SK-N-SH (cell line): ENCODE measurements at regions not wholly inside any gene's neighbourhood (a gene's known extent, or its start where the extent isn't known, plus 50 kb on each side); places are given as distances from the start of the nearest gene placed in this dataset.

ENCODE experiments used
- CTCF ChIA-PET: fragments of 300-600, 350-600 bp; formaldehyde crosslinking; extraction: SDS; loops from one replicate; lab custom pipeline; 2021; lab: Yijun Ruan, JAX
- POLR2A ChIA-PET: fragments of 350-600 bp; sonication (Branson Sonifier 250); formaldehyde crosslinking; extraction: SDS; loops from one replicate; lab custom pipeline; 2020; ENCODE audit warnings: antibody characterized with exemption, inconsistent platforms; lab: Yijun Ruan, JAX
- DNase-seq: peaks from one replicate; pipeline ENCODE4 v3.0.0; 2012
- H2AFZ ChIP-seq: fragments of 200-600 bp; sonication (generic); 2 replicates; pipeline ENCODE4 v1.8.1; 2016; ENCODE audit warnings: antibody characterized with exemption, mild to moderate bottlenecking, low read depth
- H3F3A ChIP-seq: fragments of 200-600 bp; sonication (generic); replicated peaks from 2 replicates; pipeline ENCODE3; 2016; ENCODE audit warnings: antibody characterized with exemption, mild to moderate bottlenecking; ENCODE audit not compliant: insufficient read depth
- H3K27ac ChIP-seq, 2 experiments: fragments of 200-500 bp in 1 of 2; fragments of 200-600 bp in 1 of 2; sonication (Bioruptor generic) in 1 of 2; sonication (generic), shearing (Covaris generic) in 1 of 2; 2 replicates each; pipeline versions ENCODE4 v1.5.1 to v1.6.1; 2014 to 2016; ENCODE audit warnings: low read depth in 2 of 2, inconsistent platforms in 1 of 2, low read length in 1 of 2, mild to moderate bottlenecking in 1 of 2, mixed read lengths in 1 of 2
- H3K27me3 ChIP-seq: fragments of 200-600 bp; sonication (generic), shearing (Covaris generic); 2 replicates; pipeline ENCODE4 v1.6.1; 2016; ENCODE audit warnings: mixed run types; ENCODE audit not compliant: insufficient read depth
- H3K36me3 ChIP-seq, 2 experiments: fragments of 200-500 bp in 1 of 2; fragments of 200-600 bp in 1 of 2; sonication (Bioruptor generic) in 1 of 2; sonication (generic) in 1 of 2; replicated peaks in 1 of 2; 2 replicates each; pipeline versions ENCODE3 to v1.5.1; 2014 to 2016; ENCODE audit warnings: low read length in 1 of 2, mild to moderate bottlenecking in 1 of 2; ENCODE audit not compliant: insufficient read depth in 2 of 2, control insufficient read depth in 1 of 2
- H3K4me1 ChIP-seq, 2 experiments: fragments of 200-500 bp in 1 of 2; fragments of 200-600 bp in 1 of 2; sonication (Bioruptor generic) in 1 of 2; sonication (generic), shearing (Covaris generic) in 1 of 2; 2 replicates each; pipeline versions ENCODE4 v1.5.1 to v1.6.1; 2014 to 2016; ENCODE audit warnings: low read depth in 1 of 2, low read length in 1 of 2, mixed run types in 1 of 2; ENCODE audit not compliant: insufficient read depth in 2 of 2, control insufficient read depth in 1 of 2
- H3K4me2 ChIP-seq: fragments of 200-600 bp; sonication (generic), shearing (Covaris generic); 2 replicates; pipeline ENCODE4 v1.6.1; 2017; ENCODE audit warnings: mixed run types
- H3K4me3 ChIP-seq, 2 experiments: fragments of 200-500 bp in 1 of 2; fragments of 200-600 bp in 1 of 2; sonication (Bioruptor generic) in 1 of 2; sonication (generic), shearing (Covaris generic) in 1 of 2; 2 replicates each; pipeline versions ENCODE4 v1.5.1 to v1.8.1; 2014 to 2016; ENCODE audit warnings: low read depth in 2 of 2, inconsistent platforms in 1 of 2, low read length in 1 of 2, mild to moderate bottlenecking in 1 of 2, mixed read lengths in 1 of 2, moderate library complexity in 1 of 2
- H3K79me2 ChIP-seq: fragments of 200-600 bp; sonication (generic); 2 replicates; pipeline ENCODE4 v1.8.1; 2017; ENCODE audit warnings: mild to moderate bottlenecking; ENCODE audit not compliant: insufficient read depth
- H3K9ac ChIP-seq: fragments of 200-600 bp; sonication (generic); 2 replicates; pipeline ENCODE4 v1.6.1; 2017; ENCODE audit warnings: mixed run types
- H3K9me2 ChIP-seq: fragments of 200-600 bp; sonication (generic); 2 replicates; pipeline ENCODE4 v1.6.1; 2017; ENCODE audit warnings: mixed run types
- H3K9me3 ChIP-seq: fragments of 200-600 bp; sonication (generic); 2 replicates; pipeline ENCODE4 v1.6.1; 2017; ENCODE audit warnings: mixed run types, mild to moderate bottlenecking, moderate library complexity
- H4K20me1 ChIP-seq: fragments of 200-600 bp; sonication (generic); 2 replicates; pipeline ENCODE4 v1.6.1; 2017; ENCODE audit warnings: mild to moderate bottlenecking, mixed run types; ENCODE audit not compliant: insufficient read depth
- EP300 ChIP-seq, 2 experiments: IDR thresholded peaks; 2 replicates each; pipeline versions ENCODE4 v1.4.0 to v1.6.1; 2012; ENCODE audit warnings: borderline replicate concordance in 1 of 2, low read depth in 1 of 2, low read length in 1 of 2
- FOXJ3 ChIP-seq: sonication (generic); formaldehyde crosslinking; IDR thresholded peaks from 2 replicates; pipeline ENCODE4 v1.5.1; 2020; ENCODE audit warnings: mild to moderate bottlenecking, missing genetic modification reagents
- GATA2 ChIP-seq: sonication (generic); formaldehyde crosslinking; IDR thresholded peaks from 2 replicates; pipeline ENCODE4 v1.5.0; 2020; ENCODE audit warnings: mild to moderate bottlenecking, missing genetic modification reagents
- NRF1 ChIP-seq: IDR thresholded peaks from 2 replicates; pipeline ENCODE4 v1.6.1; 2012; ENCODE audit warnings: low read depth, mild to moderate bottlenecking, low read length
- RCOR1 ChIP-seq: fragments of 150-350 bp; IDR thresholded peaks from 2 replicates; pipeline ENCODE4 v1.6.1; 2017; ENCODE audit warnings: antibody characterized with exemption, low read length
- TCF12 ChIP-seq: IDR thresholded peaks from 2 replicates; pipeline ENCODE4 v1.4.0; 2012
- WGBS: methylation state at CpG from one replicate; pipeline ENCODE4 v1.1.6; 2017; ENCODE audit warnings: low lambda C conversion rate; 5-methylcytosine and 5-hydroxymethylcytosine counted together
- TF ChIP-seq, protein P1 (sequence below): fragments of 200-600 bp; sonication (generic); IDR thresholded peaks from 2 replicates; pipeline ENCODE4 v1.6.1; 2017; ENCODE audit warnings: antibody characterized with exemption, mild to moderate bottlenecking, moderate library complexity
- TF ChIP-seq, protein P2 (sequence below): IDR thresholded peaks from 2 replicates; pipeline ENCODE4; 2012
- TF ChIP-seq, protein P3 (sequence below): IDR thresholded peaks from 2 replicates; pipeline ENCODE4 v1.4.0; 2012; ENCODE audit warnings: low read depth, borderline replicate concordance
- TF ChIP-seq, protein P4 (sequence below): fragments of 150-350 bp; IDR thresholded peaks from 2 replicates; pipeline ENCODE4 v1.6.1; 2017; ENCODE audit warnings: antibody characterized with exemption, low read length, low read depth, borderline replicate concordance

DNA sequence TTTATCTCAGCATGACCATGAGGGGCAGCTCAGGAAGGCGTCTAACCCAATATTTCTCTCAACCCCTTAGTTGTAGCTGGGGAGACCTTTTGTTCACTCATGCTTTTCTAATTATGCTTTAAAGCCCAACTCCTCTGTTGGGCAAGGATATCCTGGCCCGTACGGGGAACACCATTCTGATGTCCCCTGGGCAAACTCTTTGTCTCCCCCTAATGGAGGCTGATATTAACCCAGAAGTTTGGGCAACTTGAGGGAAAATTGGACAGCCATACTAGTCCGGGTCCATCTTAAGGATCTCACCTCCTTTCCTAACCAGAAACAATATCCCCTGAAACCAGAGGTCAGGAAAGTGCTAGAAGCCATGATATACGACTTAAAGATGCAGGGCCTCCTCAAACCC is 143.7 kb upstream of the COX10 start:
- DNase-seq, result no peak
- Histone ChIP-seq H3K4me3 (no peak overlapping the region), H3K36me3 (no peaks in the 10 kb centered on the region), H4K20me1 (no peaks in the 10 kb centered on the region), H3K4me1 (no peaks in the 10 kb centered on the region), H3K9ac (no peak overlapping the region), H3K79me2 (no peaks in the 10 kb centered on the region), H3K9me3 (no peaks in the 10 kb centered on the region), H3K9me2 (no peaks in the 10 kb centered on the region), H2AFZ (no peak overlapping the region), H3F3A (no peaks in the 10 kb centered on the region), H3K27me3 (no peaks in the 10 kb centered on the region), H3K27ac (no peak overlapping the region), H3K4me2 (no peak overlapping the region)
- POLR2A ChIA-PET, result no interaction called here
- 47% methylated on average over 5 of the region's 5 CpGs for WGBS
- TF ChIP-seq, protein P1, sequence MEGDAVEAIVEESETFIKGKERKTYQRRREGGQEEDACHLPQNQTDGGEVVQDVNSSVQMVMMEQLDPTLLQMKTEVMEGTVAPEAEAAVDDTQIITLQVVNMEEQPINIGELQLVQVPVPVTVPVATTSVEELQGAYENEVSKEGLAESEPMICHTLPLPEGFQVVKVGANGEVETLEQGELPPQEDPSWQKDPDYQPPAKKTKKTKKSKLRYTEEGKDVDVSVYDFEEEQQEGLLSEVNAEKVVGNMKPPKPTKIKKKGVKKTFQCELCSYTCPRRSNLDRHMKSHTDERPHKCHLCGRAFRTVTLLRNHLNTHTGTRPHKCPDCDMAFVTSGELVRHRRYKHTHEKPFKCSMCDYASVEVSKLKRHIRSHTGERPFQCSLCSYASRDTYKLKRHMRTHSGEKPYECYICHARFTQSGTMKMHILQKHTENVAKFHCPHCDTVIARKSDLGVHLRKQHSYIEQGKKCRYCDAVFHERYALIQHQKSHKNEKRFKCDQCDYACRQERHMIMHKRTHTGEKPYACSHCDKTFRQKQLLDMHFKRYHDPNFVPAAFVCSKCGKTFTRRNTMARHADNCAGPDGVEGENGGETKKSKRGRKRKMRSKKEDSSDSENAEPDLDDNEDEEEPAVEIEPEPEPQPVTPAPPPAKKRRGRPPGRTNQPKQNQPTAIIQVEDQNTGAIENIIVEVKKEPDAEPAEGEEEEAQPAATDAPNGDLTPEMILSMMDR, result peak; percentile 25; the same call in 1 of the 2 replicates
- TF ChIP-seq NRF1, result no peak
- CTCF ChIA-PET, result no interaction called here

DNA sequence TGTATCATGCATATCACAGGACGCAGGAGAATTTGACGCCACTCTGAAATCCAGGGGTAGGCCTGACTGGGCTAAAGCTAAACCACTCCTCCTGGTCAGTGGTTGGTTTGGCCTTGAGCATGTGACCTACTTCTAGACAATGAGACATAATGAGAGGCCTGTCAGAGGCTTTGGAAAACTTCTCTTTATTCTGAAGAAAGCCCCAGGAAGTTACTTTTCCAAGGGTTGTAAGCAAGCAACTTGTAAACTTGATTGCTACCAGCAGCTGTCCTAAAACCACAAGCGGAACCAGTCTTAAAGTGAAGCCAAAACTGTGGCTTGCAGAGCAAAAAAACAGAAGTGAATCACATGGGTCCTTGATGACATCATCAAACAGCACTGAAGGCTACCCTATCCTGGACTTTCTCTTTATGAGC is 138.2 kb upstream of the COX10 start:
- no peaks in the 10 kb centered on the region for H3K9me3 ChIP-seq

More for the DNA sequence above, 138.2 kb upstream of the COX10 start:
- Histone ChIP-seq H3K9ac (no peak overlapping the region), H3F3A (no peaks in the 10 kb centered on the region), H3K79me2 (no peaks in the 10 kb centered on the region), H3K4me1 (no peaks in the 10 kb centered on the region), H3K4me3 (no peak overlapping the region), H3K9me2 (no peaks in the 10 kb centered on the region), H3K27me3 (no peaks in the 10 kb centered on the region), H3K27ac (no peak overlapping the region), H3K36me3 (no peaks in the 10 kb centered on the region), H2AFZ (no peak overlapping the region), H4K20me1 (no peaks in the 10 kb centered on the region), H3K4me2 (no peak overlapping the region)
- no peak for DNase-seq
- ChIA-PET POLR2A (no interaction called here), CTCF (no interaction called here)
- TF ChIP-seq GATA2 (CRISPR knock-in tag) (no peak), RCOR1 (no peak), FOXJ3 (CRISPR knock-in tag) (no peak), EP300 (IDR thresholded peaks at IDR 0.05; ENCODE audit: borderline replicate concordance in 1 of 2, low read depth in 1 of 2, low read length in 1 of 2) (no peak), TCF12 (no peak)
- TF ChIP-seq, protein P2, sequence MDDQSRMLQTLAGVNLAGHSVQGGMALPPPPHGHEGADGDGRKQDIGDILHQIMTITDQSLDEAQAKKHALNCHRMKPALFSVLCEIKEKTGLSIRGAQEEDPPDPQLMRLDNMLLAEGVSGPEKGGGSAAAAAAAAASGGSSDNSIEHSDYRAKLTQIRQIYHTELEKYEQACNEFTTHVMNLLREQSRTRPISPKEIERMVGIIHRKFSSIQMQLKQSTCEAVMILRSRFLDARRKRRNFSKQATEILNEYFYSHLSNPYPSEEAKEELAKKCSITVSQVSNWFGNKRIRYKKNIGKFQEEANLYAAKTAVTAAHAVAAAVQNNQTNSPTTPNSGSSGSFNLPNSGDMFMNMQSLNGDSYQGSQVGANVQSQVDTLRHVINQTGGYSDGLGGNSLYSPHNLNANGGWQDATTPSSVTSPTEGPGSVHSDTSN, result no peak
- TF ChIP-seq, protein P1, result no peak
- TF ChIP-seq, protein P3, sequence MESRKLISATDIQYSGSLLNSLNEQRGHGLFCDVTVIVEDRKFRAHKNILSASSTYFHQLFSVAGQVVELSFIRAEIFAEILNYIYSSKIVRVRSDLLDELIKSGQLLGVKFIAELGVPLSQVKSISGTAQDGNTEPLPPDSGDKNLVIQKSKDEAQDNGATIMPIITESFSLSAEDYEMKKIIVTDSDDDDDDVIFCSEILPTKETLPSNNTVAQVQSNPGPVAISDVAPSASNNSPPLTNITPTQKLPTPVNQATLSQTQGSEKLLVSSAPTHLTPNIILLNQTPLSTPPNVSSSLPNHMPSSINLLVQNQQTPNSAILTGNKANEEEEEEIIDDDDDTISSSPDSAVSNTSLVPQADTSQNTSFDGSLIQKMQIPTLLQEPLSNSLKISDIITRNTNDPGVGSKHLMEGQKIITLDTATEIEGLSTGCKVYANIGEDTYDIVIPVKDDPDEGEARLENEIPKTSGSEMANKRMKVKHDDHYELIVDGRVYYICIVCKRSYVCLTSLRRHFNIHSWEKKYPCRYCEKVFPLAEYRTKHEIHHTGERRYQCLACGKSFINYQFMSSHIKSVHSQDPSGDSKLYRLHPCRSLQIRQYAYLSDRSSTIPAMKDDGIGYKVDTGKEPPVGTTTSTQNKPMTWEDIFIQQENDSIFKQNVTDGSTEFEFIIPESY, result no peak
- TF ChIP-seq, protein P4, sequence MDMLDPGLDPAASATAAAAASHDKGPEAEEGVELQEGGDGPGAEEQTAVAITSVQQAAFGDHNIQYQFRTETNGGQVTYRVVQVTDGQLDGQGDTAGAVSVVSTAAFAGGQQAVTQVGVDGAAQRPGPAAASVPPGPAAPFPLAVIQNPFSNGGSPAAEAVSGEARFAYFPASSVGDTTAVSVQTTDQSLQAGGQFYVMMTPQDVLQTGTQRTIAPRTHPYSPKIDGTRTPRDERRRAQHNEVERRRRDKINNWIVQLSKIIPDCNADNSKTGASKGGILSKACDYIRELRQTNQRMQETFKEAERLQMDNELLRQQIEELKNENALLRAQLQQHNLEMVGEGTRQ, result no peak
- 41% methylated on average over 3 of the region's 3 CpGs for WGBS
